CD14-positive monocyte (primary cell): ENCODE measurements at regions not wholly inside any gene's neighbourhood (a gene's known extent, or its start where the extent isn't known, plus 50 kb on each side); places are given as distances from the start of the nearest gene placed in this dataset.

Experiments used
- DNase-seq, 3 donors: peaks; one replicate each; pipeline ENCODE4 v3.0.0-alpha.2; 2011 to 2022
- H2AFZ ChIP-seq: 2 replicates; pipeline ENCODE4 v1.6.0; 2012; ENCODE audit warnings: mild to moderate bottlenecking, low read depth, low read length, inconsistent platforms; ENCODE audit not compliant: insufficient read depth, poor library complexity, severe bottlenecking
- H3K27ac ChIP-seq, 2 donors: 1 replicate in 1 of 2; 2 replicates in 1 of 2; pipeline ENCODE4 v1.5.1; 2012 to 2013; ENCODE audit warnings: low read length in 2 of 2, control low read depth in 1 of 2, inconsistent platforms in 1 of 2, low read depth in 1 of 2, mild to moderate bottlenecking in 1 of 2
- H3K27me3 ChIP-seq, 2 donors: one replicate each; pipeline versions ENCODE4 v1.6.0 to v1.6.1; 2011 to 2013; ENCODE audit warnings: low read length in 2 of 2; ENCODE audit not compliant: control insufficient read depth in 2 of 2, insufficient read depth in 2 of 2
- H3K36me3 ChIP-seq, 2 donors: replicated peaks in 1 of 2; 1 replicate in 1 of 2; 2 replicates in 1 of 2; pipeline versions ENCODE4 v1.5.1 to v1.6.1; 2012 to 2013; ENCODE audit warnings: low read length in 2 of 2, control low read depth in 1 of 2, inconsistent platforms in 1 of 2, mild to moderate bottlenecking in 1 of 2; ENCODE audit not compliant: insufficient read depth in 2 of 2, control insufficient read depth in 1 of 2
- H3K4me1 ChIP-seq, 2 donors: 1 replicate in 1 of 2; 2 replicates in 1 of 2; pipeline versions ENCODE4 v1.5.1 to v1.6.1; 2012 to 2013; ENCODE audit warnings: low read length in 2 of 2, control low read depth in 1 of 2, inconsistent platforms in 1 of 2, mild to moderate bottlenecking in 1 of 2, moderate library complexity in 1 of 2; ENCODE audit not compliant: insufficient read depth in 2 of 2, control insufficient read depth in 1 of 2
- H3K4me2 ChIP-seq: replicated peaks from 2 replicates; pipeline ENCODE3; 2012; ENCODE audit warnings: low read length, moderate library complexity, mild to moderate bottlenecking; ENCODE audit not compliant: poor library complexity, severe bottlenecking; ENCODE audit errors: extremely low read depth
- H3K4me3 ChIP-seq, 3 experiments: fragments of 200-600 bp in 1 of 3; sonication (generic) in 1 of 3; replicated peaks in 1 of 3; 1 replicate in 2 of 3; 2 replicates in 1 of 3; pipeline ENCODE4 v1.5.1; 2011 to 2013; ENCODE audit warnings: low read length in 3 of 3, mild to moderate bottlenecking in 3 of 3, control low read depth in 2 of 3, low read depth in 2 of 3, inconsistent platforms in 1 of 3, moderate library complexity in 1 of 3
- H3K79me2 ChIP-seq: 2 replicates; pipeline ENCODE4 v1.6.0; 2012; ENCODE audit warnings: mild to moderate bottlenecking, control low read depth, inconsistent platforms, low read length, moderate library complexity; ENCODE audit not compliant: insufficient read depth
- H3K9ac ChIP-seq: 2 replicates; pipeline ENCODE4 v1.6.0; 2017; ENCODE audit warnings: low read length, mild to moderate bottlenecking; ENCODE audit not compliant: insufficient read depth, poor library complexity, severe bottlenecking
- H3K9me3 ChIP-seq, 2 donors: replicated peaks in 1 of 2; 1 replicate in 1 of 2; 2 replicates in 1 of 2; pipeline versions ENCODE4 v1.5.1 to v1.6.1; 2012 to 2013; ENCODE audit warnings: low read length in 2 of 2, control low read depth in 1 of 2; ENCODE audit not compliant: control insufficient read depth in 1 of 2, insufficient read depth in 1 of 2
- H4K20me1 ChIP-seq: 2 replicates; pipeline ENCODE4 v1.6.0; 2012; ENCODE audit warnings: mild to moderate bottlenecking, low read length, control low read depth, moderate library complexity; ENCODE audit not compliant: insufficient read depth
- H3K27ac Mint-ChIP-seq, 7 donors: one replicate each; pipeline ENCODE4 v1.8.0; 2020; ENCODE audit warnings: mild to moderate bottlenecking in 7 of 7, mixed read lengths in 7 of 7, moderate library complexity in 6 of 7, inconsistent platforms in 2 of 7
- H3K27me3 Mint-ChIP-seq, 3 donors: one replicate each; pipeline ENCODE4 v1.8.0; 2021 to 2022; ENCODE audit warnings: low read depth in 3 of 3, mild to moderate bottlenecking in 3 of 3, mixed read lengths in 3 of 3, moderate library complexity in 3 of 3, inconsistent platforms in 1 of 3
- H3K36me3 Mint-ChIP-seq, 2 donors: one replicate each; pipeline ENCODE4 v1.8.0; 2020; ENCODE audit warnings: mixed read lengths in 2 of 2, inconsistent platforms in 1 of 2, mild to moderate bottlenecking in 1 of 2
- H3K4me1 Mint-ChIP-seq: one replicate; pipeline ENCODE4 v1.8.0; 2020; ENCODE audit warnings: mild to moderate bottlenecking, mixed read lengths
- H3K4me3 Mint-ChIP-seq, 2 donors: one replicate each; pipeline ENCODE4 v1.8.0; 2020; ENCODE audit warnings: mild to moderate bottlenecking in 2 of 2, mixed read lengths in 2 of 2, moderate library complexity in 1 of 2
- H3K9me3 Mint-ChIP-seq, 7 donors: one replicate each; pipeline ENCODE4 v1.8.0; 2020 to 2022; ENCODE audit warnings: mixed read lengths in 7 of 7, mild to moderate bottlenecking in 6 of 7, moderate library complexity in 6 of 7, inconsistent platforms in 2 of 7
- WGBS: methylation state at CpG from one replicate; pipeline ENCODE4 v1.1.5; 2013; ENCODE audit warnings: missing lambda C conversion rate; ENCODE audit not compliant: insufficient coverage; 5-methylcytosine and 5-hydroxymethylcytosine counted together
- intact Hi-C, 2 donors: fragments of 100-400 bp; cut with micrococcal nuclease; formaldehyde crosslinking; loops; one replicate each; pipeline versions ENCODE4 v1.15.0 to v1.15.1; 2023
- TF ChIP-seq, protein P1 (sequence below): fragments of 200-600 bp; IDR thresholded peaks from one replicate; pipeline ENCODE4 v1.8.0; 2022; ENCODE audit warnings: antibody characterized with exemption, mild to moderate bottlenecking

- Histone ChIP-seq H3K79me2 (no peaks in the 10 kb centered on the region), H3K27me3 (no peaks in the 10 kb centered on the region), H3K4me3 (no peak overlapping the region), H2AFZ (no peak overlapping the region), H3K9ac (no peak overlapping the region), H4K20me1 (no peaks in the 10 kb centered on the region), H3K4me2 (no peak overlapping the region), H3K4me1 (no peaks in the 10 kb centered on the region), H3K27ac (no peak overlapping the region), H3K36me3 (no peaks in the 10 kb centered on the region), H3K9me3 (peaks cover 0 to 8% of the 10 kb centered on the region in 2 donors)
- Mint-ChIP-seq H3K27ac (no peak overlapping the region), H3K4me3 (no peak overlapping the region), H3K9me3 (peaks cover 0 to 4% (median 2%) of the 10 kb centered on the region in 7 donors), H3K36me3 (no peaks in the 10 kb centered on the region), H3K4me1 (no peaks in the 10 kb centered on the region), H3K27me3 (no peaks in the 10 kb centered on the region)
- intact Hi-C loops, result no loop called here
- DNase-seq, result no peak
- TF ChIP-seq, protein P1, sequence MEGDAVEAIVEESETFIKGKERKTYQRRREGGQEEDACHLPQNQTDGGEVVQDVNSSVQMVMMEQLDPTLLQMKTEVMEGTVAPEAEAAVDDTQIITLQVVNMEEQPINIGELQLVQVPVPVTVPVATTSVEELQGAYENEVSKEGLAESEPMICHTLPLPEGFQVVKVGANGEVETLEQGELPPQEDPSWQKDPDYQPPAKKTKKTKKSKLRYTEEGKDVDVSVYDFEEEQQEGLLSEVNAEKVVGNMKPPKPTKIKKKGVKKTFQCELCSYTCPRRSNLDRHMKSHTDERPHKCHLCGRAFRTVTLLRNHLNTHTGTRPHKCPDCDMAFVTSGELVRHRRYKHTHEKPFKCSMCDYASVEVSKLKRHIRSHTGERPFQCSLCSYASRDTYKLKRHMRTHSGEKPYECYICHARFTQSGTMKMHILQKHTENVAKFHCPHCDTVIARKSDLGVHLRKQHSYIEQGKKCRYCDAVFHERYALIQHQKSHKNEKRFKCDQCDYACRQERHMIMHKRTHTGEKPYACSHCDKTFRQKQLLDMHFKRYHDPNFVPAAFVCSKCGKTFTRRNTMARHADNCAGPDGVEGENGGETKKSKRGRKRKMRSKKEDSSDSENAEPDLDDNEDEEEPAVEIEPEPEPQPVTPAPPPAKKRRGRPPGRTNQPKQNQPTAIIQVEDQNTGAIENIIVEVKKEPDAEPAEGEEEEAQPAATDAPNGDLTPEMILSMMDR, result no peak
- WGBS, result no CpG with 5 or more reads among the region's 4 CpGs
Measured at GRCh38 chr5:105032917-105033316, 1470.3 kb upstream of the NUDT12 start.

- peaks cover 0 to 2% (median 0%) of the 10 kb centered on the region in 3 donors for H3K27me3 Mint-ChIP-seq
- H4K20me1 ChIP-seq, result no peaks in the 10 kb centered on the region
- no peak overlapping the region for H3K4me3 Mint-ChIP-seq
- H3K9me3 Mint-ChIP-seq, result peaks cover 0 to 5% (median 0%) of the 10 kb centered on the region in 7 donors
- H3K36me3 ChIP-seq, result no peaks in the 10 kb centered on the region
- H3K27ac Mint-ChIP-seq, result no peak overlapping the region
- H3K4me1 Mint-ChIP-seq, result no peaks in the 10 kb centered on the region
- no peak overlapping the region for H3K9ac ChIP-seq
- no peak overlapping the region for H3K4me2 ChIP-seq
- H3K36me3 Mint-ChIP-seq, result no peaks in the 10 kb centered on the region
- no peak overlapping the region for H3K27ac ChIP-seq
- TF ChIP-seq, protein P1, result no peak
- H3K79me2 ChIP-seq, result no peaks in the 10 kb centered on the region
- H3K4me3 ChIP-seq, result no peak overlapping the region
- no peaks in the 10 kb centered on the region for H3K27me3 ChIP-seq
- H2AFZ ChIP-seq, result no peak overlapping the region
- intact Hi-C loops, result no loop called here
- DNase-seq, result no peak
- no CpG with 5 or more reads among the region's 2 CpGs for WGBS
- no peaks in the 10 kb centered on the region for H3K4me1 ChIP-seq
- H3K9me3 ChIP-seq, result peaks cover 0 to 3% of the 10 kb centered on the region in 2 donors
Measured at GRCh38 chr5:105030153-105030552, 1467.6 kb upstream of the NUDT12 start.
